HG03442 (cell line): ENCODE measurements at regions not wholly inside any gene's neighbourhood (a gene's known extent, or its start where the extent isn't known, plus 50 kb on each side); places are given as distances from the start of the nearest gene placed in this dataset.
"Not testable (repeated sequence)": the region's sequence is repeated elsewhere in the genome, so short reads cannot be mapped to it uniquely, and the experiment has no call there.

ENCODE experiments used
- ATAC-seq: cut with Tn5 transposase; IDR thresholded peaks from one replicate; pipeline ENCODE4 v1.9.1; 2021; ENCODE audit warnings: mild to moderate bottlenecking, moderate library complexity; ENCODE audit not compliant: unreplicated experiment

- ATAC-seq: not testable (repeated sequence)
These were observed 348.5 kb downstream of the GADD45G start for GRCh38 chr9:89953263-89953662.

DNA sequence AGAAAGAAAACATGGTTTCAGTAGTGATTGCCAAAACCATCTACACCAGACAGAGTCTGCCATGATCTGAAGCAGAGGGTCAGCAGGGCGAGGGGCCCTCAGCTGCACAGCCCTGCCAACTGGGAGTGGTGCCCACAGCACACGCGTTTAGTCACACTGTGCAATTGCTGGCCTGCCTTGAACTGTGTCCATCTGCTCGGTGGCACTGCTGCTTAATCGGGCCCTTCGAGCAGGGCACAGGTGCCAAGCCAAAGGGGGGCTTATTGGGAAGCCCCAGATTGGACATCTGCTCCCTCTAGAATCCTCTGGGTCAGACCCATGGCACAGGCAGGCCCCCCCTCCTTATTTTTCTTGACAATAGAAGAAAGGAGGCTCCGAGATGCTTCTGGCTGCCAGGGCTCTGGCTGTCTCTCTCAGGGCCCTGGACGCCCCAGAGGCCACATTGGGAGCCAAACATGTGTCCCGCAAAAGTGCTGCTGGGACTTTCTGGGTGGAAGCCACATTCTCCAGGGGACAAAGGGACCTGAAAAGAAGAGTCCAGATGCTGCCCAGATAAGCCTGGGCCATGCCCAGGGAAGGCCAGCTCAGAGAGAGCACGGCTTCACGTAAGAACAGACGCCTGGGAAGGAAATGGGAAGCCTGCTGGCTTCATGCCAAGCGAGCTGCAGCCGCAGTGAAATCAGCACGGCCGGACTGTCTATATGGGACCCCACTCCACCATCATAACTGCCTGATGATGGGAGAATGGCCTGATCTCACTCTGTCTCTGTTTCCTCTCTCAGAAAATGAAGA, 349.2 kb downstream of the GADD45G start:
- no peak for ATAC-seq

- ATAC-seq: no peak
These were observed 350.3 kb downstream of the GADD45G start for GRCh38 chr9:89955144-89955543.

DNA sequence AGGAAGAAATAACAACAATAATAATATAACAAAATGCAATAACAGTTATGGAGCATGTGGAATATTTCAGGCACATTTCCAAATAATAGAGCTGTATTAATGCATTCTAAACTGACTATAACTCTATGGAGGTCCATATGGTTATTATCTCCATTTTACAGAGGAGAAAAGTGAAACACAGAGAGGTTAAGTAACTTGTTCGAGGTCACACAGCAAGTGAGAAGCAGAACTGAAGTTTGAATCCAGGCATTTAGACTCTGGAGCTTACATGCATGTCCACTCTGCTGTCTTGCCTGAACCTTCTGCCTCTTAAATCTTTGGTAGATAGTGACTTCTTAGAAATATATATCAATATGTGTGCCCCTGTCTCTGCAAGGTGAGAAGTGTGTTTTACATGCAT, 350.8 kb downstream of the GADD45G start:
- ATAC-seq: no peak

DNA sequence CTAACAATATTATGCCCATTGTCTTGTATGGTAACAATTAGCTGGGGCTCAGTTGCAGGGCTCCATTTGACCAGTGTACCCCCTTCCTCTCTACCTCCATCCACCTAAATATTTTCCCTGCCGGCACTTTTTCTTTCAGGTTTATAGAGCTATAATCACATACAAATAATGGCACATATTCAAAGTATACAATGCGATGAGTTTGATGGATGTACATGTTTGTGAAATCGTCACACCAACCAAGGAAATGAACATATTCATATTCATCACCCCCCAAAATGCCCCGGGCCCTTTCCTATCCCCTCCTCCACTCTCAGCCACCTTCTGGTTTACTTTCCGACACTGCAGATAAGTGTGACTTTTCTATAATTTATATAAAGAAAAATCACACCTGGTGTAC, 351.5 kb downstream of the GADD45G start:
- no peak for ATAC-seq

DNA sequence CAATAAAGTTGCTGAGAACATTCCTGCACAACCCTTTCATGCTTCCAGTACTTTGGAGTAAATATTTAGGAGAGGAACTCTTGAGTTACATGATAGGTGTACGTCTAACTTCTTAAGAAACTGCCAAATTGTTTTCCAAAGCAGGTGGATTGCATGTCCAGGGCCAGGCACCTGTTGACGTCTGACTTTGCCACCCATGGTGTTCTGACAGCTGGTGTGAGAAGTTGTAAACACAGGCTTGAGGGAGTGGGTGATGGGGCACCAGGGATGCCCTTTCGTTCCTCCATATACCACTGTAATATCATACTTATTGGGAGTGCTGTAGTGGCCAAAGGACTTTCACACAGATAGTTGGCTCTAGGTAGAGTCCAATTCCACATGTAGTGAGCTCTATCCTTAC, 352.1 kb downstream of the GADD45G start:
- ATAC-seq: no peak

DNA sequence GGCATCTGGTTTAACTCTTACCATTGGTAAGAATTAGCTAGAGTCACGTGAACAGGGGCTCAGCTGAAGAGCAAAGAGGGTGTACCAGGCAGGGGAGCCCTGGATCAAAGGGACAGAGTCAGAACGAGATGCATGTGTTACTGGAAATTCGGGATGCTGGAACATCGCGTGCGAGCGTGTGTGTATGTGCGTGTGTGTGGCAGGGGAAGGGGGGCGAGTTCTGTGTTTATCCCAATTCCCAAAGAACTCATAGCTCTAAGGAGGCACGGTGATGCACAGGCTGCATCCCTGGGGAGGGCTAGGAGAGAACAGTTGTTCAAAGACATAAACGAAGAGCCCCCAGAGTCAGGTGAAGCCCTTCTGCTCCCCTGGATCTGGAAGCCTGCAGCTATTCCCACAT, 353.3 kb downstream of the GADD45G start:
- no peak for ATAC-seq

DNA sequence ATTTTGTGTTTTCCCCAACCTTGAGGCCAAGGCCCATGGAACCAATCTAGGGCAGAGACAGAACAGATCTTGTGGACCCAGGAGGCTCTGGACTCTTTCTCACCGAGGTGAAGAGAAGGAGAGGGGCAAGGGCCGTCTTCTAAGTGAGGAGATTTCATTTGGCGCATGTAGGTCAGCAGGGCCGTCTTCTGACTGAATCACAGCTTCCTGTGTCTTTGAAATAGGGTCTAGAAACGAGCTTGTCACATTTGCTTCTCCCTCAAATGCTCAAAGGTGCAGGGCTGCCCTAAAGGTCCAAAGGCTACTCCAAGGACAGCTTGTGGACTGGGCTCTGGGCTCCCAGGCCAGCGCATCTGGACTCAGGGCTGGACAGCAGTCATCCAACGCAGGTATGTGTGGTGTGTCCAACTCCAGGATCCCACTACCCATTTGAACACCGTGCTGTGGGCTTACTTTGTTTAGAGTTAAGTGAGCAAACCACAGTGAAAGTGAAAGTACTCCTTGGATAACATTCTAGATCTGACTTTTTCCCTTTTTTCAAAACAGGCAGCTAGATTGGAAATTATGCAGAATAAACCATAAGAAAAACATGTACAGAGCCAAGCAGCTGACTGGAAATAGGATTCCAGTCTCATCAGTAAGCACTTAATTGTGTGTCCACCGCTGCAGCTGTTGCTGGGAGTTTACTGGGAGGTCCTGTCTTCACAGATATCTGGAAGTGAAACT, 357.0 kb downstream of the GADD45G start:
- ATAC-seq: no peak

- ATAC-seq: no peak
These were observed 358.5 kb downstream of the GADD45G start for GRCh38 chr9:89963280-89963679.

GRCh38 chr9:89967527-89967926, 362.7 kb downstream of the GADD45G start:
- ATAC-seq: no peak

DNA sequence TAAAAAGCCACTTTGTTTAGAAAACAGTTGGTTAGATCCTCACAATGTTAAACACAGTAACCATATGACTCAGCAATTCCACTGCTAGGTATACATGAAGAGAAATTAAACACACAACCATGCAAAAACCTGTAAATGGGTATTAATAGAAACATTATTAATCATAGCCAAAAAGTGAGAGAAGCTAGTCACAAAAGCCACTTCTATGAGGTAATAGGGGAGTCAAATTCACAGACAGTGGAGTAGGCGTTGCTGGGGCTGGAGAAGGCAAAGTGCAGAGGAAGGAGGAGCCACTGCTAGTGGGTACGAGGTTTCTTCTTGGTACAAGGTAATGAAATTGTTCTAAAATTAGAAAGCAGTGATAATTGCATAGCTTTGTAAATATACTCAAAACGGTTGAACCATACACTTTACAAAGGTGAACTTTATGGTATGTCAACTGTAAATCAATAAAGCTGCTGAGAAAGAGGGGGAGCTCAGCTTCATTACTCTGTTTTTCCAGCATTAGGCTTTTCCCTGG, 364.4 kb downstream of the GADD45G start:
- ATAC-seq: peak; percentile 53

- no peak for ATAC-seq
These were observed 365.2 kb downstream of the GADD45G start for GRCh38 chr9:89969881-89970639.

GRCh38 chr9:89970701-89971100, 365.9 kb downstream of the GADD45G start:
- ATAC-seq: no peak

GRCh38 chr9:89972535-89972934, 367.7 kb downstream of the GADD45G start:
- ATAC-seq: no peak

DNA sequence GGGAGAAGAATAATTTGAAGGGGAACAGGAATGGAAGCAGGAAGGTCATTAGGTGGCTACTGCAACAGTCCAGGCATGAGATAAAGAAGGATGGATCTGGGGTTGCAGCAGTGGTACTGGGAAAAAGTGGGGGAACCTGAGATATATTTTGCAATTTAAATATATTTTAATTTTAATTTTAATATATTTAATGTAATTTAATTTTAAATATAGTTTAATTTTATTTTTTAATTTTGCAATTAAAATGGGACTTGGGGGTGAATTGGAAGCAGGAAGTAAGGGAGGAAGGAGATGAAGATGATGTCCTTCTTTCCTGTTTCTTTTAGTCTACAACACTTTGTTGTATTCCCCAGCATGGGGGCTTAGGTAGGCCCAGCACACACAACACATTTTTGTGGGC, 369.8 kb downstream of the GADD45G start:
- no peak for ATAC-seq

- no peak for ATAC-seq
These were observed 370.2 kb downstream of the GADD45G start for GRCh38 chr9:89975024-89975423.

DNA sequence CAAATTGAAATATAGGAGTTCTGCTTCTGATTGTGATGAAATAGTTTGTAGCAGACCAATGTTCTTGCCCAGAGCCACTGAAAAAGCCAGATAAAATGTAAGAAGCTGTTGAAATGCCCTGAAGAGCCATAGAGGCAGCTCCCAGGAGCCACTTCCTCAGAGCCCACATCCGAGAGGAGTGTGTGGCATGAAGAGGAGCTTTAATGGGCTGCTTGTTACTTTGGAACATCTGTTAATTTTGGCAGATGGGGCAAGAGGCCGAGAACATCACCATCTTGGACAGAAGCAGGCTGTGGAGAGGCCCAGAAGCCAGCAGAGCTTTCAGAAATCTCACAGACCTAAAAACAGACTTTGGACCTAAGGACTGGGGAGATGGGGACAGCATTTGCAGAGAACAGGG, 370.8 kb downstream of the GADD45G start:
- no peak for ATAC-seq

- no peak for ATAC-seq
These were observed 373.4 kb downstream of the GADD45G start for GRCh38 chr9:89978185-89978584.

DNA sequence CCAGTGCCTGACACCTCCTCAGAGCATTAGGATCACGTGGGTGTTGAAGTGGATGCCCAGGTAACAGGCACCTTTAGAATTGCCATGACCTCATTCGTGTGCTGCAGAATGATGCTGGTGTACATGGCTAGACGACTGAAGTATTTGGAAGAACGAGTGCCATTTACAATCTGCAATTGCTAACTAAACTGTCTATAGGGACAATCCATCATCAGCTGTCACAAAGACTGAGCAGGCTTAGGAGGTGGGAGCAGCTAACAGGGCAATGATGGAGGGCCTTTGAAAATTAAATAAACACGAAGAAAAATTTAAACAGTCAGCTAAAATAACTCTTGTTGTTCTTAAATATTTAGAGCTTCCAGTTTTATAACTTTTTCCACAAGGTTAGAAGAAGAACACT, 375.8 kb downstream of the GADD45G start:
- ATAC-seq: no peak

- no peak for ATAC-seq
These were observed 377.2 kb downstream of the GADD45G start for GRCh38 chr9:89982016-89982415.

DNA sequence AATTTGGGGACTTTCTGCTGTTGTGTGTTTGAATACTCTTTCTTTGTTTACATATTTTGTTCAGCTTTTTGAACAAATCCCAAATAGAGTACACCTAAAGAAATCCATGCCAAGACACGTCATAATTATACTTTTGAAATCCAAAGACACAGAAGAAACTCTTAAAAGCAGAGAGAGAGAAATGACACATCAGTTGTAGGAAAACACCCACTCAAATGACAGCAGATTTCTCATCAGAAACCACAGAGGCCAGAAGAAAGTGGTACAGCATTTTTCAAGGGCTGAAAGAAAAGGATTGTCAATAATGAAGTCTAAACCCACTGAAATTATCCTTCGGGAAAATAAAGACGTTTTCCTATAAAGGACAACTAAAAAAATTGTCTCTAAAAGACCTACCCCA, 378.6 kb downstream of the GADD45G start:
- no peak for ATAC-seq
